GM23248 (cell line): ENCODE measurements at regions not wholly inside any gene's neighbourhood (a gene's known extent, or its start where the extent isn't known, plus 50 kb on each side); places are given as distances from the start of the nearest gene placed in this dataset.

Source experiments
- EZH2 ChIP-seq: fragments of 200-600 bp; sonication (generic); IDR thresholded peaks from 2 replicates; pipeline ENCODE4 v1.6.1; 2018; ENCODE audit warnings: antibody characterized with exemption, mild to moderate bottlenecking; ENCODE audit not compliant: insufficient read depth, poor library complexity, severe bottlenecking
- EZH2phosphoT487 ChIP-seq: fragments of 200-600 bp; sonication (generic); IDR thresholded peaks from 2 replicates; pipeline ENCODE4 v1.6.1; 2018; ENCODE audit warnings: antibody characterized with exemption, moderate library complexity, mild to moderate bottlenecking, low read depth; ENCODE audit not compliant: insufficient read depth

GRCh38 chr14:59086241-59086882, 102.1 kb upstream of the DAAM1 start:
- TF ChIP-seq EZH2 (no peak), EZH2phosphoT487 (no peak)
